ENCODE measurements at regions not wholly inside any gene's neighbourhood (a gene's known extent, or its start where the extent isn't known, plus 50 kb on each side); places are given as distances from the start of the nearest gene placed in this dataset.

DNA sequence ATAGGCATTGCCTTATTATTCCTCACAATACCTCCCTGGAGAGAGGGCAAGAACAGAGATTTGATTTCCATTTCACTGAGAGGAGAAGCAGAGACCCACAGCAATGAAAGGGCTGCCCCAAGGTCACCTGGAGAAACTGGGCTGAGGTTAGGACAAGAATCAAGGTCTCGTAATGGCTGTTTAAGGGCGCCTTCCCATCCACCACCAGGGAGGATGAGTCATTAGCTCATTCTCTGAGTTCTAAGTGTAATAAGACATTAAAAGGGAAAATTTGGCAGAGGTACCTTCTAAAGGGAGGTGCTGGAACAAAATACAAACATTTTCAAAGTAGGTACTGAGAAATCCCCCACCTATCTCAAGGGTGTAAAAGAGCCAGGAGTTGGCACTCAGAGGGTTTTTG, 52.6 kb upstream of the TCERG1 start:
- DNase-seq = peak; percentile 41

DNA sequence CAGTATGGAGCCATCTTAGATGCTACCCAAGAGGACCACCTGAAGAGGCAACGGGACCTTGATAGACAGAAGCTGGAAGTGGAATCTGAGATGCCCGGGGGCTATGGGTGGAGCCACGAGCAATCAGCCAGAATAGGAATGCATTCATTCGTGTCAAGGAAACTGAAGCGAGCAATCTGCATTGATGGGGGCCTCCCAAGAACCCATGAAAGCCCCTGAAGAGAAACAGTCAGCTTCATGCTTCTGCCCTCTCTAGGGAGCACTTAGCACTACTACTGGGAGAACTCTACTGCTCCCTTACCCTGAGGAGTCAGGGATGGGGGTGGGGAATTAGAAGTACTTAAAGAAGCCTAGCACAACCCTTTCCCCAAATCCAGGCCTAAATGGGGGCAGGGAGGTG, 51.9 kb upstream of the TCERG1 start:
- DNase-seq = peak; percentile 44

Measured in DMS79 (cell line).